Fibroblast of lung (primary cell): ENCODE measurements at regions not wholly inside any gene's neighbourhood (a gene's known extent, or its start where the extent isn't known, plus 50 kb on each side); places are given as distances from the start of the nearest gene placed in this dataset.
A peak's percentile ranks its signal among the peaks of the same experiment; 100 is the strongest.

Source experiments
- DNase-seq, 2 donors: peaks; one replicate each; pipeline versions ENCODE4 v3.0.0 to v3.0.0-alpha.2; 2010; ENCODE audit warnings: low read depth in 2 of 2
- H2AFZ ChIP-seq: 2 replicates; pipeline ENCODE4 v1.5.1; 2012; ENCODE audit warnings: low read length, control low read depth, inconsistent platforms
- H3K27ac ChIP-seq: 2 replicates; pipeline ENCODE4 v1.5.1; 2011; ENCODE audit warnings: low read length, control low read depth; ENCODE audit not compliant: insufficient read depth
- H3K27me3 ChIP-seq: 2 replicates; pipeline ENCODE4 v1.5.1; 2011; ENCODE audit warnings: mild to moderate bottlenecking, low read length; ENCODE audit not compliant: control insufficient read depth, insufficient read depth
- H3K36me3 ChIP-seq: 2 replicates; pipeline ENCODE4 v1.5.1; 2011; ENCODE audit warnings: low read length; ENCODE audit not compliant: control insufficient read depth, insufficient read depth
- H3K4me1 ChIP-seq: 2 replicates; pipeline ENCODE4 v1.5.1; 2011; ENCODE audit warnings: low read length; ENCODE audit not compliant: control insufficient read depth, insufficient read depth; ENCODE audit errors: extremely low read depth
- H3K4me2 ChIP-seq: 2 replicates; pipeline ENCODE4 v1.5.1; 2011; ENCODE audit warnings: low read length, control low read depth; ENCODE audit not compliant: insufficient read depth; ENCODE audit errors: extremely low read depth
- H3K4me3 ChIP-seq, 4 experiments: fragments of 200-600 bp in 1 of 4; sonication (generic) in 1 of 4; replicated peaks in 1 of 4; 2 replicates each; pipeline ENCODE4 v1.5.1; 2011 to 2016; ENCODE audit warnings: low read length in 4 of 4, low read depth in 3 of 4, mild to moderate bottlenecking in 3 of 4, control low read depth in 2 of 4, inconsistent platforms in 1 of 4, mixed read lengths in 1 of 4; ENCODE audit not compliant: insufficient read depth in 1 of 4; ENCODE audit errors: control extremely low read depth in 1 of 4
- H3K79me2 ChIP-seq: 2 replicates; pipeline ENCODE4 v1.5.1; 2012; ENCODE audit warnings: mild to moderate bottlenecking, low read length, inconsistent platforms; ENCODE audit not compliant: control insufficient read depth, insufficient read depth
- H3K9ac ChIP-seq: 2 replicates; pipeline ENCODE4 v1.5.1; 2011; ENCODE audit warnings: mild to moderate bottlenecking, low read length, control low read depth; ENCODE audit not compliant: insufficient read depth
- H3K9me3 ChIP-seq: 2 replicates; pipeline ENCODE4 v1.5.1; 2012; ENCODE audit warnings: low read depth, low read length; ENCODE audit not compliant: control insufficient read depth, insufficient read depth
- H4K20me1 ChIP-seq: 2 replicates; pipeline ENCODE4 v1.5.1; 2011; ENCODE audit warnings: low read length; ENCODE audit not compliant: control insufficient read depth, insufficient read depth; ENCODE audit errors: extremely low read depth
- CTCF ChIP-seq, 2 donors: IDR thresholded peaks in 1 of 2; conservative IDR thresholded peaks in 1 of 2; 1 replicate in 1 of 2; 2 replicates in 1 of 2; pipeline ENCODE4 v1.5.1; 2011 to 2012; ENCODE audit warnings: low read length in 2 of 2, control low read depth in 1 of 2, inconsistent platforms in 1 of 2, low read depth in 1 of 2, mild to moderate bottlenecking in 1 of 2
- EZH2 ChIP-seq: IDR thresholded peaks from 2 replicates; pipeline ENCODE4 v1.5.1; 2012; ENCODE audit warnings: low read length, control low read depth, mild to moderate bottlenecking; ENCODE audit errors: missing control alignments

DNA sequence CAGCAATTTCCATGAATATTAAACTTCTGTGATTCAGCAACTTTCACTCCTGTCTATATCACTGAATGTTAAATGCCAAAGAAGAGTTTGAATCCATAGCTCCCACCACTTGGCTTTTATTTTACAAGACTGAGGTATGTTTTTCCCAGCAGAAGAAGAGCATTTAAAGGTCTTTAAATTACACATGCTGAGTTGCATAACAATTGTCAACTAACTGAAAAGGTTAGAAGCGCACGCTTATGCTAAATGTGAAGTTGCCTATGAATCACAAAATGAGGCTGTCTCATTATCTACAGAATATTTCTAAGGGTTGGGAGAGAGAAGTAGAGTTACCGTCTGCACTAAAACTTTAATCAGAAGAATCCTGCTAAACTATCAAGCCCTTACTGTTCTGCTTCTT lies 1086.3 kb downstream of the FAM181B start:
- Histone ChIP-seq H3K4me2 (no peak overlapping the region), H3K4me3 (no peak overlapping the region), H3K9me3 (no peaks in the 10 kb centered on the region), H2AFZ (no peak overlapping the region), H3K4me1 (no peaks in the 10 kb centered on the region), H3K27ac (no peak overlapping the region), H3K27me3 (no peaks in the 10 kb centered on the region), H3K9ac (no peak overlapping the region), H3K36me3 (no peaks in the 10 kb centered on the region), H3K79me2 (no peaks in the 10 kb centered on the region), H4K20me1 (no peaks in the 10 kb centered on the region)
- TF ChIP-seq EZH2 (no peak), CTCF (conservative IDR thresholded peaks at IDR 0.05 in 1 of 2, IDR thresholded peaks at IDR 0.05 in 1 of 2; ENCODE audit: low read depth in 1 of 2, low read length in 2 of 2) (no peak)
- DNase-seq = peak in 1 of 2 donors; percentile 2

DNA sequence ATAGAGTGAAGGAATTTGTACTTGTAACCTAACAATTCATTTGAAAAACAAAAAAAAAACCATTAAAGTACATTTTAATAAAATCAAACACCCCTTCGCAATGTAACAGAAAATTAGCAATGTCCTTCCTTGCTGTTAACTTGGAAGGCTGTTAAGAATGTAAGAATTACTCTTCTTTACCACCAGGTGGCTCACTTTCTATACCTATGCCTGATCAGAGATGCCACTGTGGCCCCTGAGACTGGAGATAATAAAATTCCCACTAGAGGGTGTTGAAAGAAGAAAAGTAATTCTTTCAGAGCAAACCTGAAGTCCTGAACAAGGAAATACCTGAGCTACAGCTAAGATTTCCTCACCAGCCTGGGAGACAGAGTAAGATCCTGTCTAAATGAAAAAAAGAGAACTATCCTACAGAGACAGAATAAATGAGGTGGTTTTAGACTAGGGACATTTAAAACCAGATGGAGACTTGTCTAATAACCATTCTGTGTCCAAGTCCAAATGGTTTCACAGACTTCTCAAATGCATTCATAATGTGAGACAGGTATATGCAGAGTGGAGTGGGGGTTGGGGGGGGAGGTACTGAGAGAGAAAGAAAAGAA lies 1089.3 kb downstream of the FAM181B start:
- no peaks in the 10 kb centered on the region for H3K4me1 ChIP-seq
- H4K20me1 ChIP-seq = no peaks in the 10 kb centered on the region
- no peaks in the 10 kb centered on the region for H3K36me3 ChIP-seq
- no peak overlapping the region for H3K9ac ChIP-seq
- no peaks in the 10 kb centered on the region for H3K27me3 ChIP-seq
- no peaks in the 10 kb centered on the region for H3K9me3 ChIP-seq
- H2AFZ ChIP-seq = no peak overlapping the region
- peak; percentile 29 to 65 for DNase-seq
- no peak overlapping the region for H3K4me2 ChIP-seq
- H3K79me2 ChIP-seq = no peaks in the 10 kb centered on the region
- TF ChIP-seq CTCF (conservative IDR thresholded peaks at IDR 0.05 in 1 of 2, IDR thresholded peaks at IDR 0.05 in 1 of 2; ENCODE audit: low read depth in 1 of 2, low read length in 2 of 2) (peak; percentile 43 to 66), EZH2 (no peak)
- H3K27ac ChIP-seq = no peak overlapping the region
- H3K4me3 ChIP-seq = no peak overlapping the region

GRCh38 chr11:81634483-81634882 lies 1099.2 kb downstream of the FAM181B start:
- Histone ChIP-seq H3K79me2 (no peaks in the 10 kb centered on the region), H3K4me2 (no peak overlapping the region), H3K9me3 (no peaks in the 10 kb centered on the region), H3K27ac (no peak overlapping the region), H4K20me1 (no peaks in the 10 kb centered on the region), H2AFZ (no peak overlapping the region), H3K9ac (no peak overlapping the region), H3K27me3 (no peaks in the 10 kb centered on the region), H3K4me3 (no peak overlapping the region), H3K4me1 (no peaks in the 10 kb centered on the region), H3K36me3 (no peaks in the 10 kb centered on the region)
- no peak for DNase-seq
- TF ChIP-seq EZH2 (no peak), CTCF (conservative IDR thresholded peaks at IDR 0.05 in 1 of 2, IDR thresholded peaks at IDR 0.05 in 1 of 2; ENCODE audit: low read depth in 1 of 2, low read length in 2 of 2) (no peak)
